Mucosa of descending colon (tissue), 3 donors: ENCODE measurements at regions not wholly inside any gene's neighbourhood (a gene's known extent, or its start where the extent isn't known, plus 50 kb on each side); places are given as distances from the start of the nearest gene placed in this dataset.
A peak's percentile ranks its signal among the peaks of the same experiment; 100 is the strongest.

Experiments used
- ATAC-seq: fragments of 200-7000 bp; cut with Tn5 transposase; one replicate; pipeline ENCODE4 v1.9.1; 2020; ENCODE audit warnings: mild to moderate bottlenecking, moderate library complexity
- DNase-seq, 3 donors: peaks; one replicate each; pipeline ENCODE4 v3.0.0-alpha.2; 2020
- H3K36me3 ChIP-seq: fragments of 200-600 bp; one replicate; pipeline ENCODE4 v1.8.0; 2021; ENCODE audit warnings: low read depth, mild to moderate bottlenecking
- H3K4me1 ChIP-seq: fragments of 200-600 bp; one replicate; pipeline ENCODE4 v1.8.0; 2021; ENCODE audit warnings: low read depth, mild to moderate bottlenecking
- H3K4me3 ChIP-seq: fragments of 200-600 bp; one replicate; pipeline ENCODE4 v1.8.0; 2021; ENCODE audit warnings: mild to moderate bottlenecking
- H3K9me3 ChIP-seq: fragments of 200-600 bp; one replicate; pipeline ENCODE4 v1.8.0; 2021; ENCODE audit warnings: mild to moderate bottlenecking
- intact Hi-C, 2 donors: fragments of 100-400 bp; cut with DNase I in 1 of 2; cut with micrococcal nuclease in 1 of 2; formaldehyde crosslinking; loops; one replicate each; pipeline versions ENCODE4 v1.11.0 to v1.11.1; 2022; cut with DNase I, micrococcal nuclease
- TF ChIP-seq, protein P1 (sequence below): fragments of 200-600 bp; IDR thresholded peaks from one replicate; pipeline ENCODE4 v1.8.0; 2022; ENCODE audit warnings: antibody characterized with exemption, mild to moderate bottlenecking
- donor health status: DM: no; HTN: no; CAD: no; lungs with moderate emphysema.
- donor health status: DM: no; HTN: no; CAD: no.
- donor health status: DM: no; HTN: yes; CAD: no.

DNA sequence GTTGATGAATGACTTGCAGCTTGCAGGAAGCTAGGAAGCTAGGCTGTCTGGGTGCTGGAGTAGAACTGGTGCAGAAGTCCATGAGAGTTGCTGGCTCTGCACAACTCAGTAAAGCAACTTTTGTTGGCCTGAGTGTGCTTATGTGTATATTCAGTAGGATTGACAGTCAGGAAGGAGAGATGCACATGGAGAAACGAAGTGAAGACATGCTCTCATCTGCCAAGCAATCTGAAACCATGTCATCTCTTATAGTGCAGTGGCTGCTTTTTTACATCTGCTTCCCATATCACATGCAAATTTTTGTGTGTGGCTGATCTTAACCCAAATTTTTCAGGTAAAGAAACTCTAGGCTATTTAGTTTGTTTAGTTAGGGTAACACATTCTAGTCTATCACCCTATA, 252.4 kb upstream of the HS3ST5 start:
- Histone ChIP-seq H3K36me3 (no peaks in the 10 kb centered on the region), H3K4me3 (no peak overlapping the region), H3K9me3 (no peaks in the 10 kb centered on the region), H3K4me1 (no peaks in the 10 kb centered on the region)
- no peak for ATAC-seq
- TF ChIP-seq, protein P1, sequence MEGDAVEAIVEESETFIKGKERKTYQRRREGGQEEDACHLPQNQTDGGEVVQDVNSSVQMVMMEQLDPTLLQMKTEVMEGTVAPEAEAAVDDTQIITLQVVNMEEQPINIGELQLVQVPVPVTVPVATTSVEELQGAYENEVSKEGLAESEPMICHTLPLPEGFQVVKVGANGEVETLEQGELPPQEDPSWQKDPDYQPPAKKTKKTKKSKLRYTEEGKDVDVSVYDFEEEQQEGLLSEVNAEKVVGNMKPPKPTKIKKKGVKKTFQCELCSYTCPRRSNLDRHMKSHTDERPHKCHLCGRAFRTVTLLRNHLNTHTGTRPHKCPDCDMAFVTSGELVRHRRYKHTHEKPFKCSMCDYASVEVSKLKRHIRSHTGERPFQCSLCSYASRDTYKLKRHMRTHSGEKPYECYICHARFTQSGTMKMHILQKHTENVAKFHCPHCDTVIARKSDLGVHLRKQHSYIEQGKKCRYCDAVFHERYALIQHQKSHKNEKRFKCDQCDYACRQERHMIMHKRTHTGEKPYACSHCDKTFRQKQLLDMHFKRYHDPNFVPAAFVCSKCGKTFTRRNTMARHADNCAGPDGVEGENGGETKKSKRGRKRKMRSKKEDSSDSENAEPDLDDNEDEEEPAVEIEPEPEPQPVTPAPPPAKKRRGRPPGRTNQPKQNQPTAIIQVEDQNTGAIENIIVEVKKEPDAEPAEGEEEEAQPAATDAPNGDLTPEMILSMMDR = no peak
- intact Hi-C loops = no loop called here
- DNase-seq = no peak

DNA sequence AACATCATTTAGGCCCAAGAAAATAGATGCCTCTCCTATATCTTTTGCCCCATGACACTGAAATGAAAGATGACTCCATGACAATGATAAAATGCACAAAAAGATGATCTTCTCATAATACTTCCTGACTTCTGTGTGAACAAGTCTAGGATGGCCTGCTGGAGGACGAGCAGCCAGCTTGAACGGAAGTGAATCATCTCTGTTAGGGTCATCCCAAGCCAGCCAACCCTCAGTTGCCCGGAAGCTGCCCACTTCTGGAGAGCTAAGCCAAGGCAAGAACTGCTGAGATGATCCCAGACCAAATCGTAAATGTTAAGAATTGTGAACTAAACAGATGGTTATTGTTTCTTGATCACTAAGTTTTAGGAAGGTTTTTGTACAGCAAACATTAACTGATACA, 249.7 kb upstream of the HS3ST5 start:
- no peak overlapping the region for H3K4me3 ChIP-seq
- no peaks in the 10 kb centered on the region for H3K9me3 ChIP-seq
- no peaks in the 10 kb centered on the region for H3K4me1 ChIP-seq
- DNase-seq (no peak), ATAC-seq (no peak)
- intact Hi-C loops = no loop called here
- H3K36me3 ChIP-seq = no peaks in the 10 kb centered on the region
- TF ChIP-seq, protein P1 = no peak

- TF ChIP-seq, protein P1 = no peak
- no peak for DNase-seq
- H3K36me3 ChIP-seq = no peaks in the 10 kb centered on the region
- no peaks in the 10 kb centered on the region for H3K9me3 ChIP-seq
- no peak overlapping the region for H3K4me3 ChIP-seq
- no peak for ATAC-seq
- peaks cover 4% of the 10 kb centered on the region for H3K4me1 ChIP-seq
- intact Hi-C loops = no loop called here
Measured at GRCh38 chr6:114588726-114589125, 245.9 kb upstream of the HS3ST5 start.

DNA sequence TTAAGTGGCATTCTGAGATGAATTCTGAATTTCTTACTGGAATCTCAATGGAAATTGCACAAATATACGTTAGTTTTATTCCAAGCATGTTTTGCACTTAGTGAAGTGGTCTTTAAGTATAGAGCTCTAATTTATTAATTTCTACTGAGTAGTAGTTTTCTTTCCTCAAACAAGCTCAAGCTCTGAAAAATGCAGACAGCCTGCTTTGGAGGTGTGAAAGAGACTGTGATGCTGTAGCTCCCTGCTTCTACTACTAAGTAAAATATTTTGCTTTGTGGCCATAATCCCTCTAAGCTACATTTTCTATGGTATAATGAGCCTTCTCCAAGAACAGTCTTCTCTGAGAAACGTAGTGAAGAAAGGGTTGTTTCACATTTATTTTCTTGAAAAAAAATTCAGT, 243.5 kb upstream of the HS3ST5 start:
- H3K36me3 ChIP-seq = no peaks in the 10 kb centered on the region
- H3K4me3 ChIP-seq = no peak overlapping the region
- no peak for ATAC-seq
- H3K4me1 ChIP-seq = peaks cover 4% of the 10 kb centered on the region
- intact Hi-C loops = no loop called here
- TF ChIP-seq, protein P1 = no peak
- no peaks in the 10 kb centered on the region for H3K9me3 ChIP-seq
- DNase-seq = no peak

- TF ChIP-seq, protein P1 = no peak
- ATAC-seq = no peak
Measured at GRCh38 chr6:114581293-114581692, 238.5 kb upstream of the HS3ST5 start.

GRCh38 chr6:114580882-114581281, 238.1 kb upstream of the HS3ST5 start:
- Histone ChIP-seq H3K36me3 (no peaks in the 10 kb centered on the region), H3K4me3 (no peak overlapping the region), H3K4me1 (no peaks in the 10 kb centered on the region), H3K9me3 (no peaks in the 10 kb centered on the region)
- ATAC-seq (no peak), DNase-seq (no peak)
- TF ChIP-seq, protein P1 = no peak
- intact Hi-C loops = no loop called here

More at GRCh38 chr6:114581293-114581692, 238.5 kb upstream of the HS3ST5 start:
- peak in 1 of 3 donors; percentile 2 for DNase-seq
- Histone ChIP-seq H3K36me3 (no peaks in the 10 kb centered on the region), H3K4me3 (no peak overlapping the region), H3K4me1 (peaks cover 2% of the 10 kb centered on the region), H3K9me3 (no peaks in the 10 kb centered on the region)
- intact Hi-C loops = no loop called here
